Esophagus muscularis mucosa (tissue), 4 donors: ENCODE measurements at regions not wholly inside any gene's neighbourhood (a gene's known extent, or its start where the extent isn't known, plus 50 kb on each side); places are given as distances from the start of the nearest gene placed in this dataset.

Experiments
- DNase-seq: peaks from one replicate; pipeline ENCODE4 v3.0.0-alpha.2; 2017; ENCODE audit errors: extremely low spot score
- H3K27ac ChIP-seq, 4 donors: fragments of 200-600 bp; sonication (generic); replicated peaks in 1 of 4; 1 replicate in 3 of 4; 2 replicates in 1 of 4; pipeline ENCODE4 v1.5.1; 2016 to 2019; ENCODE audit warnings: mild to moderate bottlenecking in 1 of 4
- H3K27me3 ChIP-seq, 4 donors: fragments of 200-600 bp; sonication (generic); one replicate each; pipeline versions ENCODE4 v1.5.1 to v1.6.0; 2016 to 2019
- H3K36me3 ChIP-seq, 4 donors: fragments of 200-600 bp; sonication (generic); one replicate each; pipeline ENCODE4 v1.5.1; 2016 to 2019
- H3K4me1 ChIP-seq, 4 donors: fragments of 200-600 bp; sonication (generic); one replicate each; pipeline ENCODE4 v1.5.1; 2016 to 2019
- H3K4me3 ChIP-seq, 4 donors: fragments of 200-600 bp; sonication (generic); 1 replicate in 2 of 4; 2 replicates in 2 of 4; pipeline ENCODE4 v1.5.1; 2016 to 2019; ENCODE audit warnings: mild to moderate bottlenecking in 4 of 4, moderate library complexity in 1 of 4
- H3K9me3 ChIP-seq, 4 donors: fragments of 200-600 bp; sonication (generic); 1 replicate in 3 of 4; 2 replicates in 1 of 4; pipeline ENCODE4 v1.5.1; 2016 to 2019
- EP300 ChIP-seq: sonication (generic); formaldehyde crosslinking; IDR thresholded peaks from one replicate; pipeline ENCODE4 v1.6.1; 2017; ENCODE audit warnings: antibody characterized with exemption
- POLR2A ChIP-seq: fragments of 450-650 bp; IDR thresholded peaks from one replicate; pipeline ENCODE4 v1.6.1; 2017; ENCODE audit warnings: antibody characterized with exemption, moderate library complexity, mild to moderate bottlenecking, low read depth
- POLR2AphosphoS5 ChIP-seq, 2 donors: sonication (generic); formaldehyde crosslinking; IDR thresholded peaks; one replicate each; pipeline ENCODE4 v1.6.1; 2017; ENCODE audit warnings: antibody characterized with exemption in 2 of 2
- WGBS: methylation state at CpG from one replicate; pipeline ENCODE4 v1.1.5; 2018; 5-methylcytosine and 5-hydroxymethylcytosine counted together
- intact Hi-C: fragments of 100-400 bp; cut with DNase I; formaldehyde crosslinking; loops from one replicate; pipeline ENCODE4 v1.15.1; 2023
- TF ChIP-seq, protein P1 (sequence below), 3 experiments: fragments of 200-600 bp in 2 of 3; fragments of 450-650 bp in 1 of 3; sonication (generic) in 2 of 3; IDR thresholded peaks; one replicate each; pipeline ENCODE4 v1.5.1; 2017 to 2019; ENCODE audit warnings: antibody characterized with exemption in 3 of 3, mild to moderate bottlenecking in 2 of 3, moderate library complexity in 1 of 3

DNA sequence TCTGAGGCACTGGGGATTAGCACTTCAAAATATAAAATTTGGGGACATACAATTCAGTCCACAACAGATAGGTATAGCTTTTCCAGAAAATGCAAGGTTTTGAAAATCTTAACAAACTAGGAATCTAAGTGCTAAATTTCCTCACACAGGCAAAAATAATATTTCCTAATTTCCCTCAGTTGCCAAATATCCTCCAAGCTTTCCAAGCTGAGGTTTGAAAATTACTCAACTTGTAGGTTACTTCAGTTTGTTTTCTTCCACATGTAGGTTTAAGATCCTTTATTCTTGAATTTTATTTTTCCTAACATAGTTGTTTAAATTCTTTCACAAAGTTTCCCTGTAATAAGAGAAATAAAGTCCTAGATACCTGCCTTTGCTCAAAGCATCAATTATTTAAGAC lies 192.9 kb upstream of the NRXN1 start:
- TF ChIP-seq POLR2AphosphoS5 (IDR thresholded peaks at IDR 0.05), result no peak
- TF ChIP-seq POLR2A, result no peak
- TF ChIP-seq EP300, result no peak
- TF ChIP-seq, protein P1, sequence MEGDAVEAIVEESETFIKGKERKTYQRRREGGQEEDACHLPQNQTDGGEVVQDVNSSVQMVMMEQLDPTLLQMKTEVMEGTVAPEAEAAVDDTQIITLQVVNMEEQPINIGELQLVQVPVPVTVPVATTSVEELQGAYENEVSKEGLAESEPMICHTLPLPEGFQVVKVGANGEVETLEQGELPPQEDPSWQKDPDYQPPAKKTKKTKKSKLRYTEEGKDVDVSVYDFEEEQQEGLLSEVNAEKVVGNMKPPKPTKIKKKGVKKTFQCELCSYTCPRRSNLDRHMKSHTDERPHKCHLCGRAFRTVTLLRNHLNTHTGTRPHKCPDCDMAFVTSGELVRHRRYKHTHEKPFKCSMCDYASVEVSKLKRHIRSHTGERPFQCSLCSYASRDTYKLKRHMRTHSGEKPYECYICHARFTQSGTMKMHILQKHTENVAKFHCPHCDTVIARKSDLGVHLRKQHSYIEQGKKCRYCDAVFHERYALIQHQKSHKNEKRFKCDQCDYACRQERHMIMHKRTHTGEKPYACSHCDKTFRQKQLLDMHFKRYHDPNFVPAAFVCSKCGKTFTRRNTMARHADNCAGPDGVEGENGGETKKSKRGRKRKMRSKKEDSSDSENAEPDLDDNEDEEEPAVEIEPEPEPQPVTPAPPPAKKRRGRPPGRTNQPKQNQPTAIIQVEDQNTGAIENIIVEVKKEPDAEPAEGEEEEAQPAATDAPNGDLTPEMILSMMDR (IDR thresholded peaks at IDR 0.05), result no peak
- Histone ChIP-seq H3K9me3 (no peaks in the 10 kb centered on the region), H3K4me3 (no peak overlapping the region), H3K27ac (no peak overlapping the region), H3K4me1 (no peaks in the 10 kb centered on the region), H3K27me3 (no peaks in the 10 kb centered on the region), H3K36me3 (no peaks in the 10 kb centered on the region)
- intact Hi-C loops, result no loop called here
- DNase-seq, result no peak

DNA sequence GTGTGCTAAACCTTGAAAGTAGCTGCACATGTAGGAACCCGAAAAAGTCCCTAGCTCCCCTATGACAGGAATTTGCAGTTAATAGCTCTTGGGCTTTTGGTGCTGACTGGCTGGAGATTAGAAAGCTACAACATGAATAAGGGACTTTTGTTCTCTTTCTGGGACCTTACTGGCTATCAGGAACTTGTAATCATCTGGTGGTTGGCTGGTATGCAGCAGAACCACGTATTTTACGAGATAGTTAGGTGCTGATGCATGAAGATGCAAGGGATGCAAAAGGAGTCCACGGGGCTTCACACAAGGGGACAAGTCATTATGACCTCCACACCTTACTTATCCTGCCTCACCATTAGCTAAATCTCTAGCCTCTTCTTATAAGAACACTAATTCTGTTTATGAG lies 190.2 kb upstream of the NRXN1 start:
- no peaks in the 10 kb centered on the region for H3K9me3 ChIP-seq
- H3K4me3 ChIP-seq, result no peak overlapping the region
- intact Hi-C loops, result no loop called here
- TF ChIP-seq POLR2AphosphoS5 (IDR thresholded peaks at IDR 0.05), result no peak
- TF ChIP-seq EP300, result no peak
- TF ChIP-seq, protein P1 (IDR thresholded peaks at IDR 0.05), result no peak
- TF ChIP-seq POLR2A, result no peak
- H3K27me3 ChIP-seq, result no peaks in the 10 kb centered on the region
- no peak for DNase-seq
- 100% methylated on average over 4 of the region's 4 CpGs for WGBS
- no peaks in the 10 kb centered on the region for H3K36me3 ChIP-seq
- H3K4me1 ChIP-seq, result no peaks in the 10 kb centered on the region
- no peak overlapping the region for H3K27ac ChIP-seq

DNA sequence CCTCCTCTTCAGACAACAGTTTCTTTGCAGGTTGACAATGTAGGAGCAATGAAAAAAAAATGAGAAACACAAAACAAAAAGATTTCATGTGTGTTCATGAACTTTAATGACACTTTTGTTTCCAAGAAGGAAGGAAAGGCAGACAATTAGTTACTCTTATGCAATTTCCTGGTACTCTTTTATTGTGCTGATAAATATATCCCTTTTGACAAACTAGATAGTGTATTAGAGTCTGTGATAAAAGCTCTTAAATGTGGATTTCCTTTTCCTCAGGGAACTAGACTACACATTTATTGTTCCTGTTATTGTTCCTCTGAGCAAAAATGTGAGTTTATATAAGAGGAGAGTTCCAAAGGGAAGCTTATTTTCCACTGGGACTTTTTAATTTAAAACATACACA lies 188.7 kb upstream of the NRXN1 start:
- DNase-seq, result no peak
- no peaks in the 10 kb centered on the region for H3K9me3 ChIP-seq
- intact Hi-C loops, result no loop called here
- no peaks in the 10 kb centered on the region for H3K4me1 ChIP-seq
- no peak overlapping the region for H3K4me3 ChIP-seq
- H3K36me3 ChIP-seq, result no peaks in the 10 kb centered on the region
- H3K27me3 ChIP-seq, result no peaks in the 10 kb centered on the region
- TF ChIP-seq POLR2A (no peak), EP300 (no peak), POLR2AphosphoS5 (IDR thresholded peaks at IDR 0.05) (no peak)
- TF ChIP-seq, protein P1 (IDR thresholded peaks at IDR 0.05), result no peak
- H3K27ac ChIP-seq, result no peak overlapping the region

DNA sequence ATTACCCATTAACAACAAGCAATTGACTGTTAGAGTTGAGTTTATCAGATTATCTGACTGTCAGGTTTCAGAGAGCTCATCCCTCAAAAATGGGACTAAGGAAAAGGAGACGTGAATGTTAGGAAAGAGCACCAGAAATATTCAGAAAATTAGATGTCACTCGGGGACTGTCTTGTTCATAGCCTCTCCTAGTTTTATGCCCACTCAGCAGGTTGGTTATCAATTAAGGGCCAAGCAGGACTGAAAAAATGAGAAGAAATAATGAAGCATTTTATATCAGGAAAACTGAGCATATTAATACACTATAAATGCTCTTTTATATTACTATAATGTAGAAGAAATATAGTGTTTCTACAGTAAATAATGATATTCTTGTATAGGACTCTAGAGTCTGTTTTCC lies 188.1 kb upstream of the NRXN1 start:
- no peaks in the 10 kb centered on the region for H3K9me3 ChIP-seq
- H3K36me3 ChIP-seq, result no peaks in the 10 kb centered on the region
- H3K27me3 ChIP-seq, result no peaks in the 10 kb centered on the region
- no peak for DNase-seq
- intact Hi-C loops, result no loop called here
- TF ChIP-seq, protein P1 (IDR thresholded peaks at IDR 0.05), result no peak
- TF ChIP-seq POLR2A (no peak), POLR2AphosphoS5 (IDR thresholded peaks at IDR 0.05) (no peak), EP300 (no peak)
- 84% methylated on average over 2 of the region's 2 CpGs for WGBS
- H3K4me3 ChIP-seq, result no peak overlapping the region
- no peak overlapping the region for H3K27ac ChIP-seq
- H3K4me1 ChIP-seq, result no peaks in the 10 kb centered on the region

DNA sequence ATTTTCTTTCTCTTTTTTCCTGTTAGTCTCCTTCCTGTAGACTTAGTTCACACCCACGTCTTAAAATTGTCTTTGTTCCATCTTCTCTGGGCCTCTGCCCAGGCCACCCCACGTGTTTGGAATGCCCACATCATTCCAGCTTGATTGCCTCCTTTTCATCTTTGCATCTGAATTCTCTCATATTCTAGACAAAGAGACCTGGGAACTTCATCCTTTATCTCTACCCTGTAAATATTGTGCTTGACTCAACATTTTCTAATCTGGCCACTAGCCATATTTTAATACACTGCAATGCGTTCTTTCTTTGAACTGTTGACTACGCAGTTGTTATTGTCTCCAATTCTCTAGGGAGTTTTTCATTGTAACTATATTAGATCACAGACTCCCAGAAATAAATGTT lies 187.5 kb upstream of the NRXN1 start:
- Histone ChIP-seq H3K4me3 (no peak overlapping the region), H3K27ac (no peak overlapping the region), H3K4me1 (no peaks in the 10 kb centered on the region), H3K36me3 (no peaks in the 10 kb centered on the region), H3K27me3 (no peaks in the 10 kb centered on the region), H3K9me3 (no peaks in the 10 kb centered on the region)
- intact Hi-C loops, result no loop called here
- WGBS, result 49% methylated on average over 4 of the region's 4 CpGs
- TF ChIP-seq EP300, result no peak
- no peak for DNase-seq
